Keratinocyte (primary cell): ENCODE measurements at regions not wholly inside any gene's neighbourhood (a gene's known extent, or its start where the extent isn't known, plus 50 kb on each side); places are given as distances from the start of the nearest gene placed in this dataset.

ENCODE experiments used
- DNase-seq: peaks from one replicate; pipeline ENCODE4 v3.0.0-alpha.2; 2011; ENCODE audit warnings: low read depth, missing footprints, low spot score
- FAIRE-seq: peaks from 2 replicates; lab custom pipeline; 2011; peaks lifted over from hg19 to GRCh38; lab: Jason Lieb, UNC
- H2AFZ ChIP-seq: 2 replicates; pipeline ENCODE4 v1.6.0; 2012; ENCODE audit warnings: low read length, control low read depth, inconsistent platforms; ENCODE audit not compliant: control insufficient read depth
- H3K27ac ChIP-seq: 2 replicates; pipeline ENCODE4 v1.5.1; 2011; ENCODE audit warnings: low read length; ENCODE audit not compliant: control insufficient read depth, insufficient read depth
- H3K27me3 ChIP-seq: 3 replicates; pipeline ENCODE4 v1.6.0; 2011; ENCODE audit warnings: low read length; ENCODE audit not compliant: control insufficient read depth, insufficient read depth; ENCODE audit errors: extremely low read depth
- H3K36me3 ChIP-seq, 2 experiments: 2 replicates in 1 of 2; 3 replicates in 1 of 2; pipeline ENCODE4 v1.5.1; 2011; ENCODE audit warnings: low read length in 2 of 2, mild to moderate bottlenecking in 1 of 2; ENCODE audit not compliant: control insufficient read depth in 2 of 2, insufficient read depth in 2 of 2; ENCODE audit errors: extremely low read depth in 1 of 2
- H3K4me1 ChIP-seq: 3 replicates; pipeline ENCODE4 v1.5.1; 2011; ENCODE audit warnings: low read length; ENCODE audit not compliant: control insufficient read depth, insufficient read depth; ENCODE audit errors: extremely low read depth
- H3K4me2 ChIP-seq: 3 replicates; pipeline ENCODE4 v1.6.0; 2011; ENCODE audit warnings: low read depth, low read length; ENCODE audit not compliant: control insufficient read depth, insufficient read depth; ENCODE audit errors: extremely low read depth
- H3K4me3 ChIP-seq, 3 experiments: fragments of 200-600 bp in 1 of 3; sonication (generic) in 1 of 3; 2 replicates in 2 of 3; 3 replicates in 1 of 3; pipeline ENCODE4 v1.5.1; 2011 to 2016; ENCODE audit warnings: low read length in 3 of 3, mild to moderate bottlenecking in 3 of 3, control low read depth in 2 of 3, inconsistent platforms in 1 of 3, low read depth in 1 of 3, mixed read lengths in 1 of 3, mixed run types in 1 of 3, moderate library complexity in 1 of 3; ENCODE audit not compliant: control insufficient read depth in 2 of 3, insufficient read depth in 2 of 3; ENCODE audit errors: extremely low read depth in 1 of 3
- H3K79me2 ChIP-seq: 2 replicates; pipeline ENCODE4 v1.6.0; 2012; ENCODE audit warnings: low read length; ENCODE audit not compliant: control insufficient read depth, insufficient read depth
- H3K9ac ChIP-seq: 3 replicates; pipeline ENCODE4 v1.6.0; 2011; ENCODE audit warnings: low read length; ENCODE audit not compliant: control insufficient read depth, insufficient read depth; ENCODE audit errors: extremely low read depth
- H3K9me1 ChIP-seq: 3 replicates; pipeline ENCODE4 v1.6.0; 2011; ENCODE audit warnings: low read length; ENCODE audit not compliant: control insufficient read depth, insufficient read depth; ENCODE audit errors: extremely low read depth
- H3K9me3 ChIP-seq: 2 replicates; pipeline ENCODE4 v1.5.1; 2012; ENCODE audit warnings: low read depth, low read length; ENCODE audit not compliant: control insufficient read depth
- H4K20me1 ChIP-seq: 3 replicates; pipeline ENCODE4 v1.6.0; 2011; ENCODE audit warnings: low read length; ENCODE audit not compliant: control insufficient read depth, insufficient read depth; ENCODE audit errors: extremely low read depth
- CTCF ChIP-seq, 3 experiments: IDR thresholded peaks in 1 of 3; conservative IDR thresholded peaks in 1 of 3; optimal IDR thresholded peaks in 1 of 3; 2 replicates in 2 of 3; 3 replicates in 1 of 3; pipeline versions ENCODE3 to v1.5.1; 2011; ENCODE audit warnings: low read length in 3 of 3, mild to moderate bottlenecking in 3 of 3, moderate library complexity in 2 of 3, control low read depth in 1 of 3, inconsistent platforms in 1 of 3; ENCODE audit not compliant: insufficient read depth in 2 of 3; ENCODE audit errors: extremely low read depth in 1 of 3
- EZH2 ChIP-seq: IDR thresholded peaks from one replicate; pipeline ENCODE4 v1.6.1; 2012; ENCODE audit warnings: inconsistent platforms, mild to moderate bottlenecking, low read length, moderate library complexity
- dilution Hi-C: fragments of 300-500 bp; cut with MboI; formaldehyde crosslinking; loops from one replicate; pipeline ENCODE4 v1.7.0; 2020; ENCODE audit warnings: low sequenced_read_pairs; ENCODE audit not compliant: extremely low pct_ligation_motif_present

- no peaks in the 10 kb centered on the region for H4K20me1 ChIP-seq
- DNase-seq (no peak), FAIRE-seq (no peak)
- H3K4me3 ChIP-seq = no peak overlapping the region
- H3K36me3 ChIP-seq = no peaks in the 10 kb centered on the region
- no peak for TF ChIP-seq CTCF (optimal IDR thresholded peaks at IDR 0.05 in 1 of 3, IDR thresholded peaks at IDR 0.05 in 1 of 3, conservative IDR thresholded peaks at IDR 0.05 in 1 of 3; ENCODE audit: extremely low read depth in 1 of 3, insufficient read depth in 2 of 3, low read length in 3 of 3)
- no peak for TF ChIP-seq EZH2
- H3K9me1 ChIP-seq = no peaks in the 10 kb centered on the region
- H3K4me2 ChIP-seq = no peak overlapping the region
- dilution Hi-C loops = no loop called here
- H2AFZ ChIP-seq = no peak overlapping the region
- no peak overlapping the region for H3K27ac ChIP-seq
- no peaks in the 10 kb centered on the region for H3K4me1 ChIP-seq
- no peaks in the 10 kb centered on the region for H3K9me3 ChIP-seq
- H3K27me3 ChIP-seq = no peaks in the 10 kb centered on the region
- H3K79me2 ChIP-seq = no peaks in the 10 kb centered on the region
- H3K9ac ChIP-seq = no peak overlapping the region
These were observed 55.0 kb upstream of the NPHP3 start for GRCh38 chr3:132777171-132777570.

GRCh38 chr3:132773071-132773619 lies 50.9 kb upstream of the NPHP3 start:
- Histone ChIP-seq H3K9me1 (no peaks in the 10 kb centered on the region), H3K4me1 (no peaks in the 10 kb centered on the region), H3K9me3 (no peaks in the 10 kb centered on the region), H3K36me3 (no peaks in the 10 kb centered on the region), H4K20me1 (no peaks in the 10 kb centered on the region), H3K4me3 (no peak overlapping the region), H3K27me3 (no peaks in the 10 kb centered on the region), H3K79me2 (no peaks in the 10 kb centered on the region), H2AFZ (no peak overlapping the region), H3K27ac (no peak overlapping the region), H3K4me2 (no peak overlapping the region), H3K9ac (no peak overlapping the region)
- no peak for DNase-seq
- no peak for TF ChIP-seq CTCF (optimal IDR thresholded peaks at IDR 0.05 in 1 of 3, IDR thresholded peaks at IDR 0.05 in 1 of 3, conservative IDR thresholded peaks at IDR 0.05 in 1 of 3; ENCODE audit: extremely low read depth in 1 of 3, insufficient read depth in 2 of 3, low read length in 3 of 3)
- no peak for TF ChIP-seq EZH2
- FAIRE-seq = no peak
- dilution Hi-C loops = no loop called here
